HG03066 (cell line): ENCODE measurements at regions not wholly inside any gene's neighbourhood (a gene's known extent, or its start where the extent isn't known, plus 50 kb on each side); places are given as distances from the start of the nearest gene placed in this dataset.

Source experiments
- ATAC-seq: cut with Tn5 transposase; IDR thresholded peaks from one replicate; pipeline ENCODE4 v1.9.1; 2021; ENCODE audit warnings: low read depth; ENCODE audit not compliant: unreplicated experiment

DNA sequence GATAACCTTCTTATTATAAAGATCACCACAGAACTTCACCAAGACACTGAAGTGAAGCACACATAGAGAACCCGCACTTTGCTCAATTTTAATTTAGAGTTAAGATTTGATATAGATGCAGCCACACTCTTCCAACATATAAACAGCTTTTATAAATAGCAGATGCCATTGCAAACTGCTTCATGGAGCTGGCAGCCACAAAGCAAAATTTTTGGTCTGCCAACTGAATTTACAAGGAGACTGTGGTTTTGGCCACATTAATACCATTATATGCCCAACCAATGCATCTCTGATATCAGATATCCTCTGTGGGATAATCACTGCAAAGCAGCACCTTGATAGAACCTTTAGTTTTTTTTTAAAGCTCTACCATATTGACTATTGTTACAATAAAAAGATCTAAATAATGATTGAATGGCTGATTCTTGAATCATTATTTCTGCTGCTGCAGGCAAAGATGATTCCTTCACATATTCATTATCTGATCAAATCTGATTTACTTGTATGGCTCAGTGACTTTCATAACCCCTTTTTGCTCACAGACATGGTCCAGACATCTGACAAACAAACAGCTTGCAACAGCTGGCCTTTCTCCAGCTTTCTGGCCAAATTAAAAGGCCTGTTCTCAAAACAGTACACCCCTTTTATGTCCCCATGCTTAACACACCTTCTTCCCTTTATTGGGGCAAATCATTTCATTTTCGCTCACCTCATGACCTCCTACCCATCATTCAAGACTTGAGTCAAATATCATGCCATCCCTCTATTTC lies 88.4 kb downstream of the METTL4 start:
- no peak for ATAC-seq

DNA sequence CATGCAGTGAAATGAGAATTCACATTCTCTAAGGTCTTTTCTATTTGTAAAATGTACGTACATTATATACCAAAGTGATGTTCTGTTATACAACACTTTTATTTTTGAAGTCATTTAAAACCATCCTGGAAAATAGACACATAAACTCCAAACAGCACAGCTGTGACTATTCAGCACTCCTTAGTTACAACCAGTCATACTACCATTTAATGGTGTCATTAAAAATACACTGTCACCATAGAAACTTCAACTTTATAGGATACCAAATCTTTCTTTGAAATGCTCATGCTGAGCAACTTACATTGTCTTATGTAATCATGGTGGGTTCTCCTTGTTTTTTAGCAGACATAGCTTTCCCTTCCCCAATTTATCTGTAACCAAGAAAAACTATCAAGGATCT lies 85.3 kb downstream of the METTL4 start:
- no peak for ATAC-seq

DNA sequence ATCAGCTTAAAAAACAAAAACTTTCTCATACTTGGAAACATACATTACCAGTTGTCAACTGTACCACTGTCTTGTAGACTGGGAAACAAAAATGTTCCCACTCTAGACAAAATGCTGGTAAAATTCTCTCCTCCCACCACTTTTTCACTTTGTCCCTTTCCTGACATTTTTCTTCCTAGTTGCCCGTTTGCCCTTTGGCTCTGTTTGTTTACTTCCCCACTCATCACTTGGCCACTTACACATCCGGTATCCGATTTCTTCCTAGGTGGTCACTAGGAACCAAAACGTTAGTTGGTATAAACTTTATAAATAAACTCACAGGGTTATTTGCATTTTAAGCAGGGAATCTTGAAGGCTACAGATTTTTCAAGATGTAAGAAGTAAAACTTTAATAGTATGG lies 84.9 kb downstream of the METTL4 start:
- ATAC-seq = no peak
